HepG2 (cell line): ENCODE measurements at regions not wholly inside any gene's neighbourhood (a gene's known extent, or its start where the extent isn't known, plus 50 kb on each side); places are given as distances from the start of the nearest gene placed in this dataset.

ENCODE experiments used
- ATF3 ChIP-seq: sonication (generic); formaldehyde crosslinking; IDR thresholded peaks from 2 replicates; pipeline ENCODE4 v1.4.0; 2020; ENCODE audit warnings: missing genetic modification reagents
- CEBPZ ChIP-seq: IDR thresholded peaks from 2 replicates; pipeline ENCODE4 v1.6.1; 2012; ENCODE audit warnings: low read length, improper control_type of control experiment
- HDAC6 ChIP-seq: fragments of 200-600 bp; sonication (generic); IDR thresholded peaks from 2 replicates; pipeline ENCODE4 v1.7.0; 2017; ENCODE audit warnings: mild to moderate bottlenecking, antibody characterized with exemption, low read length, low read depth
- HNRNPH1 ChIP-seq: fragments of 200-400 bp; formaldehyde crosslinking; optimal IDR thresholded peaks from 2 replicates; pipeline ENCODE3; 2017; ENCODE audit warnings: mild to moderate bottlenecking, low read depth, low read length
- KLF15 ChIP-seq: sonication (generic); formaldehyde crosslinking; IDR thresholded peaks from 2 replicates; pipeline ENCODE4 v1.8.1; 2023; ENCODE audit warnings: borderline replicate concordance, mild to moderate bottlenecking, inconsistent platforms, missing genetic modification reagents, mixed read lengths
- MXD4 ChIP-seq: IDR thresholded peaks from 2 replicates; pipeline ENCODE4 v1.6.1; 2016; ENCODE audit warnings: mild to moderate bottlenecking, missing biosample characterization, missing genetic modification reagents
- RFXANK ChIP-seq: IDR thresholded peaks from 2 replicates; pipeline ENCODE4 v1.6.1; 2016
- STAG1 ChIP-seq: sonication (generic); formaldehyde crosslinking; IDR thresholded peaks from 2 replicates; pipeline ENCODE4 v1.4.0; 2020; ENCODE audit warnings: missing genetic modification reagents
- ZBTB37 ChIP-seq: sonication (generic); formaldehyde crosslinking; IDR thresholded peaks from 2 replicates; pipeline ENCODE4 v1.4.0; 2020; ENCODE audit warnings: mild to moderate bottlenecking, missing genetic modification reagents
- ZBTB7A ChIP-seq: sonication (generic); formaldehyde crosslinking; IDR thresholded peaks from 2 replicates; pipeline ENCODE4 v1.8.0; 2022; ENCODE audit warnings: mild to moderate bottlenecking, missing genetic modification reagents
- ZMYM3 ChIP-seq: sonication (generic); formaldehyde crosslinking; IDR thresholded peaks from 2 replicates; pipeline ENCODE4 v1.5.1; 2020; ENCODE audit warnings: mild to moderate bottlenecking, missing genetic modification reagents
- ZNF180 ChIP-seq: sonication (generic); formaldehyde crosslinking; IDR thresholded peaks from 2 replicates; pipeline ENCODE4 v1.4.0; 2020; ENCODE audit warnings: low read depth, missing genetic modification reagents, borderline replicate concordance
- ZNF234 ChIP-seq: sonication (generic); formaldehyde crosslinking; conservative IDR thresholded peaks from 2 replicates; pipeline ENCODE4 v1.5.1; 2020; ENCODE audit warnings: mild to moderate bottlenecking, missing genetic modification reagents
- ZNF281 ChIP-seq: sonication (generic); formaldehyde crosslinking; IDR thresholded peaks from 2 replicates; pipeline ENCODE4 v1.4.0; 2020; ENCODE audit warnings: missing genetic modification reagents, borderline replicate concordance
- ZNF430 ChIP-seq: sonication (generic); formaldehyde crosslinking; IDR thresholded peaks from 2 replicates; pipeline ENCODE4 v1.9.0; 2021; ENCODE audit warnings: mild to moderate bottlenecking, missing genetic modification reagents
- ZNF546 ChIP-seq: sonication (generic); formaldehyde crosslinking; conservative IDR thresholded peaks from 2 replicates; pipeline ENCODE4 v1.8.1; 2023; ENCODE audit warnings: mild to moderate bottlenecking, missing genetic modification reagents
- ZNF687 ChIP-seq: sonication (generic); formaldehyde crosslinking; IDR thresholded peaks from 2 replicates; pipeline ENCODE4 v1.5.1; 2020; ENCODE audit warnings: mild to moderate bottlenecking, missing genetic modification reagents, moderate library complexity

GRCh38 chr2:61658841-61659780 is 121.0 kb upstream of the XPO1 start (continued):
- TF ChIP-seq ZNF687 (CRISPR knock-in tag) (no peak), ZBTB7A (CRISPR knock-in tag) (0 out of 2 replicates have a peak, but pooled peaks have one; percentile 24), MXD4 (no peak), HDAC6 (no peak), HNRNPH1 (no peak), STAG1 (peak; percentile 73), KLF15 (CRISPR knock-in tag) (no peak), ZNF180 (CRISPR knock-in tag) (no peak), ZNF430 (no peak), ATF3 (CRISPR knock-in tag) (no peak), ZNF234 (CRISPR knock-in tag) (no peak), ZMYM3 (no peak), ZBTB37 (CRISPR knock-in tag) (no peak), RFXANK (CRISPR knock-in tag) (no peak), ZNF281 (CRISPR knock-in tag) (no peak), CEBPZ (no peak), ZNF546 (CRISPR knock-in tag) (no peak)
